MM.1S (cell line): ENCODE measurements at regions not wholly inside any gene's neighbourhood (a gene's known extent, or its start where the extent isn't known, plus 50 kb on each side); places are given as distances from the start of the nearest gene placed in this dataset.

Experiments
- EZH2 ChIP-seq: fragments of 300-600 bp; sonication (generic); optimal IDR thresholded peaks from 2 replicates; pipeline ENCODE3; 2017; ENCODE audit warnings: low read depth, mild to moderate bottlenecking, antibody characterized with exemption, low read length, mixed read lengths
- EZH2phosphoT487 ChIP-seq: fragments of 300-600 bp; sonication (generic); IDR thresholded peaks from 2 replicates; pipeline ENCODE4 v1.6.1; 2018; ENCODE audit warnings: antibody characterized with exemption, low read length
- TF ChIP-seq, protein P1 (sequence below): fragments of 300-600 bp; sonication (generic); IDR thresholded peaks from 2 replicates; pipeline ENCODE4 v1.5.1; 2016; ENCODE audit warnings: antibody characterized with exemption, low read length, mixed read lengths

DNA sequence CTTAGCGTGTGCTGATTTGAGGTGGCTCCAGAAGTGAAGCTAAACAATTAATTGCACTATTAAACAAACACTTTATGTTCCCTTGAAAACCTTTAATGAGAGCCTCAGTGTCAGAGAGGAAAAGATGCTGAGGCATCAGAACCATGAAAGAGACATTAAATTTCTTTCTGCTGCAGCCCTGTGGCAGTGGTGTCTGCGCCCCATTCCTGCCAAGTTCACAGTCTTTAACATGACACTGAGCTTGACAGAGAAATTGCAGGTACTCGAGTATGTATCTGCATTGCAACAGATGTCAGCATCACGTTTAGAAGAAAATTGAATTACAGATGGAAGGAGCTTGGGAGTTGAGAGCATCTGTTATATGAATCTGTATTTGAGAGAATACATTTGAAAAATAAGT lies 111.3 kb upstream of the CREB1 start:
- TF ChIP-seq, protein P1, sequence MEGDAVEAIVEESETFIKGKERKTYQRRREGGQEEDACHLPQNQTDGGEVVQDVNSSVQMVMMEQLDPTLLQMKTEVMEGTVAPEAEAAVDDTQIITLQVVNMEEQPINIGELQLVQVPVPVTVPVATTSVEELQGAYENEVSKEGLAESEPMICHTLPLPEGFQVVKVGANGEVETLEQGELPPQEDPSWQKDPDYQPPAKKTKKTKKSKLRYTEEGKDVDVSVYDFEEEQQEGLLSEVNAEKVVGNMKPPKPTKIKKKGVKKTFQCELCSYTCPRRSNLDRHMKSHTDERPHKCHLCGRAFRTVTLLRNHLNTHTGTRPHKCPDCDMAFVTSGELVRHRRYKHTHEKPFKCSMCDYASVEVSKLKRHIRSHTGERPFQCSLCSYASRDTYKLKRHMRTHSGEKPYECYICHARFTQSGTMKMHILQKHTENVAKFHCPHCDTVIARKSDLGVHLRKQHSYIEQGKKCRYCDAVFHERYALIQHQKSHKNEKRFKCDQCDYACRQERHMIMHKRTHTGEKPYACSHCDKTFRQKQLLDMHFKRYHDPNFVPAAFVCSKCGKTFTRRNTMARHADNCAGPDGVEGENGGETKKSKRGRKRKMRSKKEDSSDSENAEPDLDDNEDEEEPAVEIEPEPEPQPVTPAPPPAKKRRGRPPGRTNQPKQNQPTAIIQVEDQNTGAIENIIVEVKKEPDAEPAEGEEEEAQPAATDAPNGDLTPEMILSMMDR: no peak
- no peak for TF ChIP-seq EZH2
- TF ChIP-seq EZH2phosphoT487: no peak
